Activated CD4-positive, alpha-beta T cell treated with anti-CD3 and anti-CD28 coated beads for 4 hours (primary cell): ENCODE measurements at regions not wholly inside any gene's neighbourhood (a gene's known extent, or its start where the extent isn't known, plus 50 kb on each side); places are given as distances from the start of the nearest gene placed in this dataset.
"Not testable (repeated sequence)": the region's sequence is repeated elsewhere in the genome, so short reads cannot be mapped to it uniquely, and the experiment has no call there.

Experiments used
- DNase-seq, 2 donors: peaks; one replicate each; pipeline ENCODE4 v3.0.0-alpha.2; 2020

DNA sequence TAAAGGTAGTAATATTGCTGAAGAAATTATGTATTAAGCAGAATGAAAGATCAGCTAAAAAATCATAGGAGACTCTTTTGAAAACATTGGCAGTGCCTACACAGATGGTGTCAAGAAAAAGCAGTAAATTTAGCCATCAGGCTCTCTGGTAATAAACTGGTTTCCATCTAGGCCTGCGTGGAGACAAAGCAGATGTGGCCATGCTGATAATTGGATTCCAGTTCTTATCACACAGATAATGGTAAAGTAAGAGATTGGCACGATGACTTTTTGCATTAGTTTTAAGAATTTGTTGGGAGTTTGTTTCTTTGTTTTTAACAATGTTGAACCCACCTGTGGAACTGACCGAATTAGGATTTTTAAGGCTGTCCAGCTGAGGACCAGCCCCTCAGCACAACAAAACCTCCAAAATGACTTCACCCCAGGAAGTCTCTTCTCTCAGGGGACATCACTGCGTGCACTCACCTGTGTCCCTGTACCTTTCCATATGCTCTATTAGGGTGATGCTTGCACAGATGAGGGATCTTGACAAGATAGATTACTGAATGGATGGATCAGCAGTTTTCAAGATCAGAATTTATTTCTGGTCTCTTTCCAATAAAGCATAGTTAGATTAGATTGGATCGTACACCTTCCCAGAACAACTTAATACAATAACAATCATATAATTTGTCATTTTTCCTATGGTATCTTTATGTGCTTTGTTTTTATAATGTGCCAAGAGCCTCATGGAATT lies 69.1 kb upstream of the DNAJC10 start:
- DNase-seq = no peak

DNA sequence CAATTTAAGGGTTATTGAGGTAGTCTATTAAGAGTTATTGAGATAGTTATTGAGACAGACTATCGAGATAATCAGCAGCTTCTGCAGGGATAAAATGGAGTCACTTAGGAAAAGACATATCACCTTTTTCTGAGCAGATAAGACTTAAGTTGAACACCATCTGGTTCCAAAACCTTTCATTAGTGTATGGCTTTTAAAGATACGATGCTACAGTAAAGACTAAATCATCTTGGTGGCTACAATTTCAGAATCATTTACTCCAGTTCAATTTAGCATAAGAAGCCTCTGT lies 68.6 kb upstream of the DNAJC10 start:
- DNase-seq = no peak

DNA sequence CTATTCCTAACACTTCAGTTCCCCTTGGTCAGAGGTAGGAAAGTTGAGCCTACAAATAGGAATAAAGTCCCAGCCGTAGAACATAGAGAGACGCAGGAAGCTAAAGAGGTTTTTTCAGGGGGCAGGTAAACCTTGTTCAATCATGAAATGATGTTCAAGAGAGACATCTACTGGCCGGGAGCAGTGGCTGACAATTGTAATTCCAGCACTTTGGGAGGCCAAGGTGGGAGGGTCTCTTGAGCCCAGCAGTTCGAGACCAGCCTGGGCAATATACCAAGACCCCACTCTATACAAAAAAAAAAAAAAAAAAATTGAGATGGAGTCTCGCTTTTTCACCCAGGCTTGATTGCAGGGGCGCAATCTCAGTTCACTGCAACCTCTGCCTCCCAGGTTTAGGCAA lies 66.7 kb upstream of the DNAJC10 start:
- no peak for DNase-seq

DNA sequence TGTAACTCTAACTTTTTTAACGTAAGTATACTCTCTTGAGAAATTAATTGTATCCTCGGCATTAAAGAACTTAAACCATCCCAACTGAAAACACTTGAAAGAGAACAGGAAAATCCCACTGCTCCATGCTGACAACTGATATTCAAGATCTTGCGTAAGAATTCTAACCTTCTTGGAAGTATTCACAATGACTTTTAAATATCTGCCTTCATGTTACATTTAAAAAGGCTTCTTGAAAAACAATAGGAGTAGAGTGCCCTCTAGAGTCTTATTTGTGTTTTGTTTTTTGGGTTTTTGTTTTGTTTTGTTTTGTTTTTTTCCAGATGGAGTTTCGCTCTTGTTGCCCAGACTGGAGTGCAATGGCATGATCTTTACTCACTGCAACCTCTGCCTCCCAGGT lies 65.4 kb upstream of the DNAJC10 start:
- DNase-seq = no peak

DNA sequence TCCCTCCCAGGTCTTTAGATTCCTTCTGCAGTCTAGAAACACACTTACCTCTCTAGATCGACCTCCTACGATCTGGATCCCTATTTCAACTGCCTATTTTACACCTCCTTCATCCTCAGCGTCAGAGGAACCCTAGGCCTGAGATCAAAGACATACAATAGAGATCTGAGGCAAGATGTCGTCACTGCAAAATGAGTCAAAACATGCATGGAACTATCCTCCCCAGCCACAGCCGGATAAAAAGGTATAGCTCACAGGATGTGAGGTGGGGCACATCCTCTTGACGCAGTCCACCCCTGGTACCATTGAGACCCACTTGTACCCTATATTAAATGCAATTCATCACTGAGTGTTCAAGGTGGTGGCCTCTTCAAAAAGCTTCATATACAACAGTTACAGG lies 63.7 kb upstream of the DNAJC10 start:
- peak; percentile 12 to 15 for DNase-seq

DNA sequence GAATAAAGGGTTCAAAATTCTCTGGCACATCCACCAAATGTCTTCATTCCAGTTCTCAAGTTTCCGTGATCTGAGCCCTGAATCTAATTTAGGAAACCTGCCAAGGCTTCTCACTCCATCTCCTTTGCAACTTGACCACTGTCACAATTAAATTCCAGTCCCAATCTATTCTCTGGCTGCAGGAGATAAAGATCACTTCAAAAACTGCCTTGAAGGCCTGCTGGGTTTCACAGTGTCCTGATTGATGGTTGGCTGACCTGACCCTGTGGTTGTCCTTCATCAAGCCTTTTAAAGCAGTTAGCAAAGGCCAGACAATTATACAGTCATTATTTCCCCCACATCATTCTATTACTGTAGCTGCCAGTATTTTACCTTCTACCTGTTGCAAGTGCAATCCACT lies 60.3 kb upstream of the DNAJC10 start:
- no peak for DNase-seq

DNA sequence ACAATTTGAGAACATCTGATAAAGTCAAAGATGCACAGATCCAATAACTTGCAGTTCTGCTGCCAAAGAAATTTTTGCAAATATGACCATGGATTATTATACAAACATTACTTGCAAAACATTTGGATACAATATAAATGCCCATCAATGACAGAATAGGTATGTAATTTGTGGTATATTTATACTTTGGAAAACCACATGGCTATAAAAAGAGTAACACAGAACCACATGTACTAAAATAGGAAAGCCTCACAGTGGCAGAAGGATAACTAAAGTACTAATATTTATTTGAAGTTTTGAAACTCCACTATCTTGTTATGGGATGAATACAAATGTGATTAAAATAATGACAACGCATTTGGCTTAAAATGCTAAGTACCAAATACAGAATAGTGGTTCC lies 51.8 kb upstream of the DNAJC10 start:
- DNase-seq = no peak

DNA sequence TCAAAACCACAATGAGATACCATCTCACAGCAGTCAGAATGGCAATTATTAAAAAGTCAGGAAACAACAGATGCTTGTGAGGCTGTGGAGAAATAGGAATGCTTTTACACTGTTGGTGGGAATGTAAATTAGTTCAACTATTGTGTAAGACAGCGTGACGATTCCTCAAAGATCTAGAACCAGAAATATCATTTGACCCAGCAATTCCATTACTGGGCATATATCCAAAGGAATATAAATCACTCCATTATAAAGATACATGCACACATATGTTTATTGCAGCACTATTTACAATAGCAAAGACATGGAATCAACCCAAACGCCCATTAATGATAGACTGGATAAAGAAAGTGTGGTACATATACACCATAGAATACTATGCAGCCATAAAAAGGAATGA lies 50.6 kb upstream of the DNAJC10 start:
- DNase-seq = not testable (repeated sequence)
